Lower leg skin (tissue), 3 donors: ENCODE measurements at regions not wholly inside any gene's neighbourhood (a gene's known extent, or its start where the extent isn't known, plus 50 kb on each side); places are given as distances from the start of the nearest gene placed in this dataset.

ENCODE experiments used
- CTCF ChIP-seq, 3 donors: fragments of 450-650 bp; IDR thresholded peaks; one replicate each; pipeline ENCODE4 v1.5.1; 2016; ENCODE audit warnings: antibody characterized with exemption in 3 of 3, mild to moderate bottlenecking in 3 of 3, moderate library complexity in 2 of 3
- POLR2A ChIP-seq, 2 donors: fragments of 450-650 bp; IDR thresholded peaks; one replicate each; pipeline ENCODE4 v1.6.1; 2016 to 2017; ENCODE audit warnings: antibody characterized with exemption in 2 of 2, mild to moderate bottlenecking in 1 of 2, moderate library complexity in 1 of 2

GRCh38 chr7:155973451-155973997 is 161.3 kb upstream of the SHH start:
- TF ChIP-seq POLR2A (IDR thresholded peaks at IDR 0.05) (no peak), CTCF (IDR thresholded peaks at IDR 0.05) (no peak)
